Caco-2 (cell line): ENCODE measurements at regions not wholly inside any gene's neighbourhood (a gene's known extent, or its start where the extent isn't known, plus 50 kb on each side); places are given as distances from the start of the nearest gene placed in this dataset.

ENCODE experiments used
- BruUV-seq: library from RNA; stranded (reverse); fragments of 400-500 nt; replicated peaks from 2 replicates; lab custom pipeline; 2021; lab: Mats Ljungman, UMichigan
- CTCF ChIA-PET: fragments of 300-600 bp; sonication (Branson Sonifier 250); formaldehyde crosslinking; loops from one replicate; lab custom pipeline; 2022; ENCODE audit warnings: antibody characterized with exemption; lab: Charles Lee
- POLR2A ChIA-PET: fragments of 300-600 bp; sonication (Branson Sonifier 250); formaldehyde crosslinking; loops from one replicate; lab custom pipeline; 2022; ENCODE audit warnings: antibody characterized with exemption; lab: Charles Lee
- DNase-seq, 2 experiments: peaks; one replicate each; pipeline versions ENCODE4 v3.0.0 to v3.0.0-alpha.2; 2020 to 2022
- H3K27me3 ChIP-seq: replicated peaks from 2 replicates; pipeline ENCODE4 v1.6.0; 2011; ENCODE audit warnings: low read length; ENCODE audit not compliant: control insufficient read depth, insufficient read depth
- H3K36me3 ChIP-seq: 2 replicates; pipeline ENCODE4 v1.5.1; 2011; ENCODE audit warnings: low read length; ENCODE audit not compliant: control insufficient read depth, insufficient read depth
- H3K4me1 ChIP-seq: fragments of 250-450 bp; sonication (Bioruptor Pico); 2 replicates; pipeline ENCODE4 v1.5.1; 2020; ENCODE audit warnings: mild to moderate bottlenecking
- H3K4me3 ChIP-seq: 2 replicates; pipeline ENCODE4 v1.5.1; 2011; ENCODE audit warnings: low read depth, mild to moderate bottlenecking, control low read depth, low read length
- H3K9me3 ChIP-seq: fragments of 250-450 bp; sonication (Bioruptor Pico); 2 replicates; pipeline ENCODE4 v1.5.1; 2020; ENCODE audit warnings: mild to moderate bottlenecking, moderate library complexity
- H3K27ac Mint-ChIP-seq: one replicate; pipeline ENCODE4 v1.8.0; 2022; ENCODE audit warnings: mixed read lengths; ENCODE audit not compliant: unreplicated experiment
- H3K27me3 Mint-ChIP-seq: one replicate; pipeline ENCODE4 v1.8.0; 2022; ENCODE audit warnings: mixed read lengths; ENCODE audit not compliant: insufficient read depth, unreplicated experiment
- H3K36me3 Mint-ChIP-seq: one replicate; pipeline ENCODE4 v1.8.0; 2022; ENCODE audit warnings: mild to moderate bottlenecking, mixed read lengths; ENCODE audit not compliant: insufficient read depth, unreplicated experiment
- H3K4me1 Mint-ChIP-seq: one replicate; pipeline ENCODE4 v1.8.0; 2022; ENCODE audit warnings: low read depth, mixed read lengths; ENCODE audit not compliant: unreplicated experiment
- H3K4me3 Mint-ChIP-seq: one replicate; pipeline ENCODE4 v1.8.0; 2022; ENCODE audit warnings: mild to moderate bottlenecking, moderate library complexity, mixed read lengths; ENCODE audit not compliant: unreplicated experiment
- H3K9me3 Mint-ChIP-seq: one replicate; pipeline ENCODE4 v1.8.0; 2022; ENCODE audit warnings: mixed read lengths; ENCODE audit not compliant: unreplicated experiment
- CTCF ChIP-seq, 2 experiments: fragments of 200-600 bp in 1 of 2; IDR thresholded peaks; 1 replicate in 1 of 2; 2 replicates in 1 of 2; pipeline versions ENCODE4 v1.5.1 to v1.8.0; 2011 to 2022; ENCODE audit warnings: antibody characterized with exemption in 1 of 2, control low read depth in 1 of 2, inconsistent platforms in 1 of 2, low read depth in 1 of 2, low read length in 1 of 2, mild to moderate bottlenecking in 1 of 2, moderate library complexity in 1 of 2; ENCODE audit not compliant: insufficient read depth in 1 of 2, severe bottlenecking in 1 of 2, unreplicated experiment in 1 of 2
- intact Hi-C: fragments of 100-400 bp; cut with micrococcal nuclease; formaldehyde crosslinking; loops from one replicate; pipeline ENCODE4 v1.10.0; 2022; ENCODE audit not compliant: unreplicated experiment

- POLR2A ChIA-PET = no interaction called here
- CTCF ChIA-PET = no interaction called here
Observed at GRCh38 chr2:20543469-20544152, 96.7 kb downstream of the RHOB start.

DNA sequence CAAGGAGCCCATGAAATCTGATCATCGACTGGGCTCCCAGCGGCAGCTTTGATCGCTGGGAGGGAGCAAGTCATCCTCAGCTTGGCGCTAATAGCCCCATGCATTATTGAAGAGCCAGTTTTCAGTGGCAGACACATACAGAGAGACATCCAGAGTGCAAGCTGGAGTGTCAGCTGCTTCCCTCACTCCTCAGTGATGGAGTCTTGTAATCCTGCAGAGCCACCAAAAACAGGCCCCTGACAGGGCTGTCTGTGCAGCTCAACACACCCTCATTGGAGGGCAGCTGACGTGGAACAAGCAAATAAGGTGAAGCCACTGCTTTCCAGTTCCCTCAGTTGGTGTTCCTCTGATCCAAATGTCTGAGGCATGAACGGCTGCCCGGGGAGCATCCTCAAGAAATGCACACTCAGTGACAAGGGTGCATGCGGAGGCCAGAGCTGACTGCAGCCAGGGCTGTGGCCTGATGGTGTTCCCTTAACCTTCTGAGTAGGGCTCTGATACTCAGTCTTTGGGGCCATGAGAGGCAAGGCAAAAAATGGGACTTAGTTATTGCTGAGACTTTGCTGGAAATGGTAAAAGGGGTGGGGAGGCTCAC lies 97.4 kb downstream of the RHOB start:
- intact Hi-C loops = no loop called here
- Histone ChIP-seq H3K36me3 (no peaks in the 10 kb centered on the region; the same call in 1 of the 2 replicates), H3K27me3 (no peaks in the 10 kb centered on the region), H3K4me3 (no peak overlapping the region), H3K4me1 (no peaks in the 10 kb centered on the region; the same call in 1 of the 2 replicates), H3K9me3 (no peaks in the 10 kb centered on the region)
- ChIA-PET CTCF (no interaction called here), POLR2A (no interaction called here)
- peaks cover 6% of the 10 kb centered on the region for H3K4me1 Mint-ChIP-seq
- no peak for DNase-seq
- TF ChIP-seq CTCF (IDR thresholded peaks at IDR 0.05; ENCODE audit: insufficient read depth in 1 of 2, low read depth in 1 of 2, low read length in 1 of 2, severe bottlenecking in 1 of 2, unreplicated experiment in 1 of 2) = no peak
- H3K27ac Mint-ChIP-seq = no peak overlapping the region
- no peaks in the 10 kb centered on the region for H3K27me3 Mint-ChIP-seq
- H3K9me3 Mint-ChIP-seq = no peaks in the 10 kb centered on the region
- BruUV-seq = no TSS peak
- H3K4me3 Mint-ChIP-seq = no peak overlapping the region
- H3K36me3 Mint-ChIP-seq = no peaks in the 10 kb centered on the region

More at GRCh38 chr2:20543469-20544152, 96.7 kb downstream of the RHOB start:
- Mint-ChIP-seq H3K36me3 (no peaks in the 10 kb centered on the region), H3K27ac (no peak overlapping the region), H3K4me3 (no peak overlapping the region), H3K9me3 (no peaks in the 10 kb centered on the region), H3K4me1 (peaks cover 6% of the 10 kb centered on the region), H3K27me3 (no peaks in the 10 kb centered on the region)
- no TSS peak for BruUV-seq
- H3K4me3 ChIP-seq = no peak overlapping the region
- H3K4me1 ChIP-seq = peaks cover 3% of the 10 kb centered on the region
- H3K36me3 ChIP-seq = no peaks in the 10 kb centered on the region; the same call in 1 of the 2 replicates
- intact Hi-C loops = no loop called here
- TF ChIP-seq CTCF (IDR thresholded peaks at IDR 0.05; ENCODE audit: insufficient read depth in 1 of 2, low read depth in 1 of 2, low read length in 1 of 2, severe bottlenecking in 1 of 2, unreplicated experiment in 1 of 2) = no peak
- H3K9me3 ChIP-seq = no peaks in the 10 kb centered on the region
- no peak for DNase-seq
- H3K27me3 ChIP-seq = no peaks in the 10 kb centered on the region

DNA sequence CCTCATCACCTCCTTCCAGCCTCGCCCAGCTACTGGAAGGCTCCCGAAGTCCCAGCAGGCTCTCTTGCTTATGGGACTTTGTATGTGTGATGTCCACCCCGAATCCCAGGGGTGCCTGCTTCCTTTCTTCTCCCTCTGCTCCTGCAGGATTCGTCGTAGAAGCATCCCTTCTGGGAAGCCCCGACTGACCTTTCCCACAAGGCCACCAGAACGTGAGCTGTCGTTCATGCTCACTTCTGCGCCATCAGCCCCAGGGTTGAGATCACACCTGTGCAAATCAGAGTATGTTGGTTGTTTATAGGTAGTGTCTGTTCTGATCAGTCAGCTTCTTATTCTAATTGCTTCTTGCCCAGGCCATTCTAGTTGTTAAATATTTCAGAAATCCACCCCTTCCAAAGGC lies 101.8 kb downstream of the HS1BP3 start:
- DNase-seq = no peak
- H3K4me1 ChIP-seq = no peaks in the 10 kb centered on the region; the same call in 1 of the 2 replicates
- H3K9me3 Mint-ChIP-seq = no peaks in the 10 kb centered on the region
- H3K4me3 Mint-ChIP-seq = no peak overlapping the region
- POLR2A ChIA-PET = interaction anchor here (0.9 kb wide), 1 partner anchor 39 kb away, joined by 5 read pairs; no protein-coding TSS in a partner anchor
- intact Hi-C loops = no loop called here
- H3K36me3 ChIP-seq = no peaks in the 10 kb centered on the region
- no peak for TF ChIP-seq CTCF (IDR thresholded peaks at IDR 0.05; ENCODE audit: insufficient read depth in 1 of 2, low read depth in 1 of 2, low read length in 1 of 2, severe bottlenecking in 1 of 2, unreplicated experiment in 1 of 2)
- H3K36me3 Mint-ChIP-seq = no peaks in the 10 kb centered on the region
- H3K4me3 ChIP-seq = no peak overlapping the region
- no peaks in the 10 kb centered on the region for H3K27me3 Mint-ChIP-seq
- H3K4me1 Mint-ChIP-seq = peaks cover 6% of the 10 kb centered on the region
- H3K9me3 ChIP-seq = no peaks in the 10 kb centered on the region
- no TSS peak for BruUV-seq
- H3K27ac Mint-ChIP-seq = no peak overlapping the region
- no peaks in the 10 kb centered on the region for H3K27me3 ChIP-seq
- CTCF ChIA-PET = no interaction called here
